Right ventricle myocardium inferior (tissue), 1 donor: ENCODE measurements at regions not wholly inside any gene's neighbourhood (a gene's known extent, or its start where the extent isn't known, plus 50 kb on each side); places are given as distances from the start of the nearest gene placed in this dataset.
"Not testable (repeated sequence)": the region's sequence is repeated elsewhere in the genome, so short reads cannot be mapped to it uniquely, and the experiment has no call there.

Experiments used
- ATAC-seq: fragments of 200-7000 bp; cut with Tn5 transposase; one replicate; pipeline ENCODE4 v1.9.1; 2020; ENCODE audit warnings: mild to moderate bottlenecking, moderate library complexity
- DNase-seq: peaks from one replicate; pipeline ENCODE4 v3.0.0; 2021; ENCODE audit errors: missing footprints
- intact Hi-C: fragments of 100-400 bp; cut with DNase I; formaldehyde crosslinking; loops from one replicate; pipeline ENCODE4 v1.11.0; 2022
- donor health status: DM: no; HTN: yes; CAD: no; lungs with severe emphysema.

DNA sequence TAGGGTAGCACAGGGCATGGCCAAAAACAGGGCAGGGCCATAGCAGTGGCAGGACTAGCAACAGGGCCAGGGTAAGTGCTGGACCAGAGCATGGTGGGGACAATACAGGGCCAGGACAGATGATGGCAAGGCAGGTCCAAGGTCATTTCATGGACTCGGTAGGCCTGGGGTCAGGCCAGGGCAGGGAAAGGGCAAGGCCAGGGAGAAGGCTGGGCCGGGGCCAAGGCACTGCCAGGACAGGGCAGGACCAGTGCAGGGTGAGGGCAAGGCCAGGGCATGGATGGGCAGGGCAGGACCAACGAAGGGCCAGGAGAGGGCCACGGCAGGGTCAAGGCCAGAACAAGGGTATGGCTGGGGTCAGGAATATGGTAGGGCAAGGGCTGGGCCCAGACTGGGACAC is 407.6 kb downstream of the ZNF33B start:
- DNase-seq, ATAC-seq, intact Hi-C loops: not testable (repeated sequence)

GRCh38 chr10:42230115-42230514 is 408.3 kb downstream of the ZNF33B start:
- ATAC-seq, DNase-seq, intact Hi-C loops: not testable (repeated sequence)

DNA sequence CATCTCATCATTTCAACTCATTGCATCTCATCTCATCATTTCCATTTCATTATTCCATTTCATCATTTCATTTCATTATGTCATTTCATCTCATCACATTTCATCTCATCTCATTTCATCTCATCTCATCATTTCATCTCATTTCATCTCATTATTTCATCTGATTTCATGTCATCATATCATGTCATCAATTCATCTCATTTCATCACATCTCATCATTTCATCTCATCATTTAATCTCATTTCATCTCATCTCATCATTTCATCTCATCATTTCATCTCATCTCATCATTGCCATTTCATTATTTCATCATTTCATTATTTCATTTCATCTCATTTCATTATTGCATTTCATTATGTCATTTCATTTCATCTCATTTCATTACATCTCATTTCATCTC is 410.5 kb downstream of the ZNF33B start:
- ATAC-seq, DNase-seq, intact Hi-C loops: not testable (repeated sequence)

GRCh38 chr10:42193588-42193987 is 444.8 kb downstream of the ZNF33B start:
- ATAC-seq, intact Hi-C loops, DNase-seq: not testable (repeated sequence)

DNA sequence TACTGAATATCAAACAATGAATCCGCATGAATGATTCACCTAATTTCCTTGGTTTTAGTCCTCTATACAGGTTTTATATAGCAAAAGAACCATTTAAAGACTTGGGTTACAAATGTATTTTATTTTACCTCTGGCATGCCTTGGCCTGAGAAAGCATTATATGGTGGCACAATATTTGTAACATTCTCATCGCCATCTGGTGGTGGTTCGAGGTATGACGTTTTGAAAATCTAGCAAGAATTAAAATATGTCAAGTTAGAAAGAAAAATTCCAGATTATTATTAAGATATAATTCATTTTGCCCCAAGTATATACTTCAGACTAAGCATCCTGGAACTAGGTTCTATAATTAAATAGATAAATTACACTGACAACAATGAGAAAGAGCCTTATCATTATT is 445.9 kb downstream of the ZNF33B start:
- intact Hi-C loops, ATAC-seq, DNase-seq: not testable (repeated sequence)

DNA sequence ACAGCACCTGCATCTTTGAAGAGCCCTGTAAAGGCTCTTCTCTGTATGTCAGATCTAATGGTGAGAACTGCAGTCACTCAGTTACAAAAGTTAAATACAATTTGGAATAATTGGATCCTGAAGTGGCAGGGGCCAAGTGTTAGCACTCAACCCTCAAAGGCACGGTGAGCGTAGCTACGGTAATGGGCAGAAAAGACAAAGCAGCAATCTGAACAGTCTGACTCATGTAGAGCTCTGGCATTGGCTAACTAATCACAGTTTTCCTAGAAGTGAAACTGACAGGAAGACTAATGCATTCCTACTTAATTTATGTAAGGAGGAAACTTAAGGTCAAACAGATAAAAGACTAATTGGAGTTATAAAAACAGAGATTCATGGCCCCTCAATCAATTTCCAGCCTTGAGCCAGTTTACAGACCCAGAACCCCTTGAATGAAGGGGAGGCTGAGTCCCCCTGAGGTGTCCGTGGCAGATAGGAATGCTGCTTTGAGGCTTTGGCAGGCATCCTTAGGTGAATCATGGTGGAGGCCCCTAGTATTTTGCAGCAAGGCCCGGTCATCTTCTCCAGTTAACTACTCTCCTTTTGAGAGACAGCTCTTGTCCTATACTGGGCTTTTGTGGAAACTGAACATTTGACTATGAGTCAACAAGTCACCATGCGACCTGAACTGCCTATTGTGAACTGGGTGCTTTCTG is 450.7 kb downstream of the ZNF33B start:
- intact Hi-C loops, DNase-seq, ATAC-seq: not testable (repeated sequence)

DNA sequence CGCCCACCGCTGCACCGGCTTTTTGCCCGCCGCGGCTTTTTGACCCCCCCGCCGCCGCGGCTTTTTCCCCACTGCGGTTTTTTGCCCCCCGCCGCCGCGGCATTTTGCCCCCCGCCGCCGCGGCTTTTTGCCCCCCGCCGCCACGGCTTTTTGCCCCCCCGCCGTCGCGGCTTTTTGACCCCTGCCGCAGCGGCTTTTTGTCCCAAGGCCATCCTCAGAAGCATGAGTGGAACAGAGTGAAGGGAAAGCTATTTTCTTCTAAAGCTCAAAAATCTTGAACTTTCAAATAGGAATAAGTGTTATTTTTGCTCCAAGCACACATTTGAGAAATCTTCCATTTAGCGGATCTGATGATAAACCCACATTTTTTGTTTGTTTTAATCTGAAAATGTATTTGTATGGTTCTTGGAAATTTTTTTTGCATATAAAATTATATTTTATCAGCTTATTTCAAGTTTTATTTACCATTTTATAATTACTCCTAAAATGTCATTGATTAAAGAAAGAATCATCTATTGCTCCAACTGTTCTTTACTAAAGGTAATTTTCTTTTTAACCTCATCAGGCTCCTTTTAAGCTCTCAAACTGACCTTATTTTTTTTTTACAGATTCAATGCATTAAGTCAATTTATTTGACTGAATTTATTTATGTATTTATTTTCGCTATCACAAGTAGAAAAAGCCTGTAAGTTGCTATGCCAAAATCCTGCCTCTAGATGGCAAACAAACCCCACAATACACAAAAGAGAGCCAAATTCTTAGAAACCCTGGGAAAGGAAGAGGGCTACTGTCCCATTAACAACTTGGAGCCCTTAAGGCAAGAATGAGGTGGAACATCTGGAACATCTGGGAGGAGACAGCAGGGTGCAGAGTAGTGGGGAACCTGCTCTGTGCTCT is 460.3 kb downstream of the ZNF33B start:
- intact Hi-C loops, ATAC-seq, DNase-seq: not testable (repeated sequence)

- ATAC-seq (no peak), DNase-seq (no peak)
- intact Hi-C loops, result no loop called here
Observed at GRCh38 chr10:42177077-42177792, 461.1 kb downstream of the ZNF33B start.

GRCh38 chr10:42150428-42151061 is 487.8 kb downstream of the ZNF33B start:
- DNase-seq, result no peak
- no peak for ATAC-seq
- intact Hi-C loops, result no loop called here

DNA sequence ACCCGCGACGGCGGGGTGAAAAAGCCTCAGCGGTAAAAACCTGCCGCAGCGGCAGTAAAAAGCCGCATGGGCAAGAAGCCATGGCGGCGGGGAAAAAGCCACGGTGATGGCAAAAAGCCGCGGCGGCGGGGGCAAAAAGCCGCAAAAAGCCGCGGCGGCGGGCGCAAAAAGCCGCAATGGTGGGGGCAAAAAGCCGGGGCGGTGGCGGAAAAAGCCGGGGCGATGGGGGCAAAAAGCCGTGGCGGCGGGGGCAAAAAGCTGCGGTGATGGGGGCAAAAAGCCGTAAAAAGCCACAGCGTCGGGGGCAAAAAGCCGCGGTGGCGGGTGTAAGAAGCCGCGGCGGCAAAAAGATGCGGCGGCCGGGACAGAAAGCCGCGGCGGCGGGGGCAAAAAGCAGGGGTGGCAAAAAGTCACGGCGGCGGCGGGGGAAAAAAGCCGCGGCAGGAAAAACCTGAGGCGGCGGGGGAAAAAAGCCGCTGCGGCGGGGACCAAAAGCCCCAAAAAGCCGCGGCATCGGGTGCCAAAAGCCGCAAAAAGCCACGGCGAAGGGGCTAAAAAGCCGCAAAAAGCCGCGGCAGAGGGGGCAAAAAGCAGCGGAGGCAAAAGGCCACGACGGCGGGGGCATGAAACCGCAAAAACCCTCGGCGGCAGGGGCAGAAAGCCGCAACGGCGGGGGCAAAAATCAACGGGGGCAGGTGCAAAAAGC is 488.5 kb downstream of the ZNF33B start:
- intact Hi-C loops, result no loop called here
- ATAC-seq, result no peak
- DNase-seq, result no peak

DNA sequence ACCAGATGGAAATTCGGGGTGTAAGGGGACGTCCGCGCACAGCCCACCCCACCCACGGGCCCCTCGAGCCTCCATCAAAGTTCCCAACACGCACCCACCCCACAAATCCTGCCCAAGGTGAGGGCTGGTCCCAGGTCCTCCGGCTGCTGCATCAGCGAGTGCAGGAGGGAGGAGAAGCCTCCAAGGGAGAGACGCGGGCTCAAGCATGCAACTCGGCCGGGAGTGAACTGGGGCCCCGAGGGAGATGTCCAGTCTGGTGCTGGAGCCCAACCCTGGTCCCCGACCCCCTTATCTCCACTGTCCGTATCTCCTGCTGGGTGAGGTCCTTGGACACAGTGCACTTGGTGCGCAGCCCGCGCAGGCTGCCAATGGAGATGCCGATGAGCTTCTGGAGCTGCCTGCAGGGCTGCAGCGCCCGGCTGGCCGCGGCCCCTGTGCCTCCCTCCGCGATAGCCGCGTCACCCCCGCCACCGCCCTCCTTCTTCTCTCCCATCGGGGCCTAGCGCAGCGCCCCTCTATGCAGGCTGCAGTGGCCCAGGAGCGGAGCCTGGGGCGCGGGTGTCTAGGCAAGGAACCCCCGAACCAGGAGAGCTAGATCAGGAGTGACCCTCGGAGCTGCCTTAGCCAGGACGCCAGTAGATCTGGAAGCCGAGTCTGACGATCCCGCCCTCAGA is 489.2 kb downstream of the ZNF33B start:
- intact Hi-C loops, result no loop called here
- DNase-seq (peak; percentile 66), ATAC-seq (no peak)

GRCh38 chr10:42146165-42146564 is 492.2 kb downstream of the ZNF33B start:
- ATAC-seq, intact Hi-C loops, DNase-seq: not testable (repeated sequence)

DNA sequence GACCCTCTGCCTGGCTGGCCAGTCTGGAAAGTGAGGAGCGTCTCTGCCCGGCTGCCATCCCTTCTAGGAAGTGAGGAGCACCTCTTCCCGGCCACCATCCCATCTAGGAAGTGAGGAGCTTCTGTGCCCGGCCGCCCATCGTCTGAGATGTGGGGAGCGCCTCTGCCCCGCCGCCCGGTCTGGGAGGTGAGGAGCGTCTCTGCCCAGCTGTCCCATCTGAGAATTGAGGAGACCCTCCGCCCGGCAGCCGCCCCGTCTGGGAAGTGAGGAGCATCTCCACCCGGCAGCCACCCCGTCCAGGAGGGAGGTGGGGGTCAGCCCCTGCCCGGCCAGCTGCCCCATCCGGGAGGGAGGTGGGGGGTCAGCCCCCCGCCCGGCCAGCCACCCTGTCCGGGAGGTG is 500.3 kb downstream of the ZNF33B start:
- ATAC-seq, DNase-seq, intact Hi-C loops: not testable (repeated sequence)

DNA sequence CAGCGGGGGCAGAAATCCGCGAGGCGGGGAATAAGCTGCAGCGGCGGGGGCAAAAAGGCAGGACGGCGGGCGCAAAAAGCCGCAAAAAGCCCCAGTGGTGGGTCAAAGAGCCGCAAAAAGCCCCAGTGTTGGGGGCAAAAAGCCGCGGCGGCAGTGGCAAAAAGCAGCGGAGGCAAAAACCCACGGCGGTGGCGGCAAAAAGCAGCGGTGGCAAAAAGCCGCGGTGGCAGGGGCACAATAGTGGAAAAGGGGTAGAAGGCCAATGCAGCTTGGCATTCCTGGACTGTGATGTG is 525.3 kb downstream of the ZNF33B start:
- DNase-seq, result no peak

GRCh38 chr10:42112331-42113157 is 525.8 kb downstream of the ZNF33B start:
- ATAC-seq (no peak), DNase-seq (no peak)
- intact Hi-C loops, result no loop called here

More for the DNA sequence above, 525.3 kb downstream of the ZNF33B start:
- intact Hi-C loops, result no loop called here
- ATAC-seq, result no peak

- intact Hi-C loops, result no loop called here
- no peak for ATAC-seq
- no peak for DNase-seq
Observed at GRCh38 chr10:42111661-42112330, 526.6 kb downstream of the ZNF33B start.
